ENCODE measurements at regions not wholly inside any gene's neighbourhood (a gene's known extent, or its start where the extent isn't known, plus 50 kb on each side); places are given as distances from the start of the nearest gene placed in this dataset.
A peak's percentile ranks its signal among the peaks of the same experiment; 100 is the strongest.

DNA sequence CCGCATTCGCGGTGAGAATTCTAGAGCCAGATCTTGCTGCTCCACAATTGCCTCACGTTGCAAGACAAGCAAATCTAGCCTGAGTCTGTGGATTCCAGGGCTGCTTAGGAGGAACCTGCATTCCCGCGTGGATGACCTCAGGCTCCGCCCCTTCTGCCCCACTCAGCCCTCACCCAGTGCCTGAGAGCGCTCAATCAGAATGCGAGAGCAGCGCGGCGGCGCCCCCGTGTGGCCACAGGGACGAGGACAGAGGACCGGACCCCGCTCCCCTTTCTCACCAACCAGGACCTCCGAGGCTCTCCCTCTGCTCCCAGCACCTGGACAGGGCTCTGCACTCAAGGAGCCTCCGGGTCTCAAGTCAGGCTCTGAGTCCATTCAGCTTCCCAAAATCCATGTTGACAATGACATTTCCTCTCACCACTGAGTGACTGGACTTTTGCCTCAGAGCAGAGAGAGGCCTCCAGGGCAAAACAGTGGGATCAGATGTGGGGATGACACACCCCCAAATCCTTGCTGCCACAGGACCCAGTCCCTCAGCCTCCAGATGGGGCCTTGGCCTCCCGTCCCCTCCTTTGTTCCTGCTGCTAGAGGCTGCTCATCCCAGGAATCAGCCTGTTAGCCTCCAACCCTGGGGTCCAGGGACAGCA, 52.0 kb downstream of the RPP21 start:
- Histone ChIP-seq H3K4me1 (replicated peaks in 1 of 2) (no peaks in the 10 kb centered on the region), H3K27ac (no peak overlapping the region), H3K4me3 (no peak overlapping the region)
- WGBS, 10 experiments, result 0 to 25% (median 0%) methylated on average over 1 to 8 of the region's 20 CpGs; no CpG with 5 or more reads in 4 of the 10 experiments
- peak; percentile 90 to 100 (median 96) for ATAC-seq (replicated peaks in 6 of 8)
- in situ Hi-C loops (cut with MboI; ENCODE audit: low pct_unique_long_range_greater_than_20kb in 2 of 9, low sequenced_read_pairs in 9 of 9, unreplicated experiment in 9 of 9), result loop anchor here in 1 of 9 experiments (25.0 kb wide), 1 partner anchor 160 kb away; no protein-coding TSS in a partner anchor

GRCh38 chr6:30397697-30398096, 52.7 kb downstream of the RPP21 start:
- Histone ChIP-seq H3K27ac (no peak overlapping the region), H3K4me3 (no peak overlapping the region), H3K4me1 (replicated peaks in 1 of 2) (no peaks in the 10 kb centered on the region)
- in situ Hi-C loops (cut with MboI; ENCODE audit: low pct_unique_long_range_greater_than_20kb in 2 of 9, low sequenced_read_pairs in 9 of 9, unreplicated experiment in 9 of 9), result loop anchor here in 1 of 9 experiments (25.0 kb wide), 1 partner anchor 160 kb away; no protein-coding TSS in a partner anchor
- no peak for ATAC-seq (replicated peaks in 6 of 8)
- WGBS, 10 experiments, result 17 to 50% (median 31%) methylated on average over 1 to 2 of the region's 3 CpGs; no CpG with 5 or more reads in 5 of the 10 experiments

DNA sequence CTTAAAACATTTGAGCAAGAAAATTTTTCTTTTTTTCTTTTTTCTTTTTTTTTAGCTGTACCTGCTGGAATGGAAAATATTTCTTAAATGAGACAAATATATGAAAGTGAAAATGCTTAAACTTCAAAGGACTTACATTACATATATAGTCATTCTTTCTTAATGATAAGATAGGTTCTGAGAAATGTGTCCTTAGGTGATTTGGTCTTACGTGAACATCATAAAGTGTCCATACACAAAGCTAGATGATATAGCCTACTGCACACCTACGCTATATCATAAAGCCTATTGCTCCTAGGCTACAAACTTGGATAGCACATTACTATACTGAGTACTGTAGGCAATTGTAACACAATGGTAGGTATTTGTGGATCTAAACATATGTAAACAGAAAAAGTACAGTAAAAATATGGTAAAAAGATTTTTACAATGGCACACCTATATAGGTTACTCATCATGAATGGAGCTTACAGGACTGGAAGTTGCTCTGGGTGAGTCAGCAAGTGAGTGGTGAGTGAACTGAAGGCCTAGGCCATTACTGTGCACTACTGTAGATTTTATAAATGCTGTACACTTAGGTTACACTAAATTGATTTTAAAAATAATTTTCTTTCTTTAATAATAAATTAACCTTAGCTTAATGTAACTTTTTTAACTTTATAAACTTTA, 54.6 kb downstream of the RPP21 start:
- no peak overlapping the region for H3K27ac ChIP-seq
- no peak for ATAC-seq (replicated peaks in 6 of 8)
- WGBS, 10 experiments, result 57 to 90% (median 80%) methylated on average over 1 to 2 of the region's 2 CpGs
- in situ Hi-C loops (cut with MboI; ENCODE audit: low pct_unique_long_range_greater_than_20kb in 2 of 9, low sequenced_read_pairs in 9 of 9, unreplicated experiment in 9 of 9), result loop anchor here in 1 of 9 experiments (25.0 kb wide), 1 partner anchor 162 kb away; no protein-coding TSS in a partner anchor
- no peaks in the 10 kb centered on the region for H3K4me1 ChIP-seq (replicated peaks in 1 of 2)
- no peak overlapping the region for H3K4me3 ChIP-seq

- Histone ChIP-seq H3K4me3 (no peak overlapping the region), H3K27ac (no peak overlapping the region), H3K4me1 (replicated peaks in 1 of 2) (no peaks in the 10 kb centered on the region)
- in situ Hi-C loops (cut with MboI; ENCODE audit: low pct_unique_long_range_greater_than_20kb in 2 of 9, low sequenced_read_pairs in 9 of 9, unreplicated experiment in 9 of 9), result no loop called here
- WGBS, 10 experiments, result 17 to 69% (median 49%) methylated on average over 1 to 2 of the region's 2 CpGs; no CpG with 5 or more reads in 2 of the 10 experiments
- ATAC-seq (replicated peaks in 6 of 8), result peak in 3 of 8 experiments; percentile 26 to 75 (median 37)
These were observed 61.0 kb downstream of the RPP21 start for GRCh38 chr6:30405934-30406333.

DNA sequence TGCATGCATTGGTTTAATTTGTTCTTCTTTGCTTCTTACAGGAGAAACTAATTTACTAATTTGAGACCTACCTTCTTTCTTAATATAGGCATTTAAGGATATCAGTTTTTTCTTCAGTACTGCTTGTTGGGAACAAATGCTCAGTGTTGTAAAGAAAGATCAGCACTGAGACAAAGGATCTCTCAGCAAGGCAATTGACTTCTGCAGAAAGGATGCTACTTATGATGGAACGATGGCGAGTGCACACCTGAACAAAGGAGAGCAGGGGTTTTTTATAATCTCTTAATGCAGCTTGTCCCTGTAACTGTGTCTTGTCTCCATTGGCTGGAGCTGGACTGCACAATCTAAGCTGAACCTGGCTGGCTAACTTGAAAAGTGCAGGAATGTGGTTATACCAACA, 64.2 kb downstream of the RPP21 start:
- Histone ChIP-seq H3K4me3 (no peak overlapping the region), H3K27ac (no peak overlapping the region), H3K4me1 (replicated peaks in 1 of 2) (no peaks in the 10 kb centered on the region)
- 24 to 100% (median 58%) methylated on average over 2 of the region's 2 CpGs; no CpG with 5 or more reads in 2 of the 10 experiments for WGBS, 10 experiments
- ATAC-seq (replicated peaks in 6 of 8), result no peak
- in situ Hi-C loops (cut with MboI; ENCODE audit: low pct_unique_long_range_greater_than_20kb in 2 of 9, low sequenced_read_pairs in 9 of 9, unreplicated experiment in 9 of 9), result no loop called here

DNA sequence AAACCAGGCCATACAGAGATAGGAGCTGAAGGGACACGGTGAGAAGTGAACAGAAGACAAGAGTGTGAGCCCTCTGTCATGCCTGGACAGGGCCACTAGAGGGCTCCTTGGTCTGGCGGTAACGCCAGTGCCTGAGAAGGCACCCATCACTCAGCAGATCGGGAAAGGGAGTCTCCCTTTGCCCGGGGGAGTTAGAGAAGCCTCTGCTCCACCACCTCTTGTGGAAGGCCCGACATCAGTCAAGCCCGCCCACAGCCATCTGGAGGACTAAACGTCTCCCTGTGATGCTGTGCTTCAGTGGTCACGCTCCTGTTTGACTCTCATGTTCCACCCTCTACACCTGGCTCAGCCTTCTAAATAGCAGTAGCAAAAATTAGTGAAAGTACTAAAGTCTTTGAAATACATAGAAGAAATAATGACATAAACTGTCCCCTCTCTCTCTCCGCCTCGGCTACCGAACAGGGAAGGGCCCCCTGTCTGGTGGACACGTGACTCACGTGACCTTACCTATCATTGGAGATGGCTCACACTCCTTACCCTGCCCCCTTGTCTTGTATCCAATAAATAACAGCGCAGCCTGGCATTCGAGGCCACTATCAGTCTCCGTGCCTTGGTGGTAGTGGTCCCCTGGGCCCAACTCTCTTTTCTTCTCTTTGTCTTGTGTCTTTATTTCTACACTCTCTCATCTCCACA, 66.7 kb downstream of the RPP21 start:
- in situ Hi-C loops (cut with MboI; ENCODE audit: low pct_unique_long_range_greater_than_20kb in 2 of 9, low sequenced_read_pairs in 9 of 9, unreplicated experiment in 9 of 9), result no loop called here
- Histone ChIP-seq H3K4me3 (no peak overlapping the region), H3K4me1 (replicated peaks in 1 of 2) (no peaks in the 10 kb centered on the region), H3K27ac (no peak overlapping the region)
- peak in 4 of 8 experiments; percentile 24 to 99 (median 98) for ATAC-seq (replicated peaks in 6 of 8)
- 20 to 57% (median 41%) methylated on average over 1 to 11 of the region's 17 CpGs; no CpG with 5 or more reads in 3 of the 10 experiments for WGBS, 10 experiments

GRCh38 chr6:30418448-30418847, 70.9 kb upstream of the HLA-E start:
- in situ Hi-C loops (cut with MboI; ENCODE audit: low pct_unique_long_range_greater_than_20kb in 2 of 9, low sequenced_read_pairs in 9 of 9, unreplicated experiment in 9 of 9), result no loop called here
- ATAC-seq (replicated peaks in 6 of 8), result no peak
- Histone ChIP-seq H3K4me3 (no peak overlapping the region), H3K27ac (no peak overlapping the region), H3K4me1 (replicated peaks in 1 of 2) (no peaks in the 10 kb centered on the region)
- WGBS, 10 experiments, result 17 to 54% (median 40%) methylated on average over 1 to 6 of the region's 13 CpGs; no CpG with 5 or more reads in 6 of the 10 experiments

GRCh38 chr6:30424549-30424948, 64.8 kb upstream of the HLA-E start:
- in situ Hi-C loops (cut with MboI; ENCODE audit: low pct_unique_long_range_greater_than_20kb in 2 of 9, low sequenced_read_pairs in 9 of 9, unreplicated experiment in 9 of 9), result no loop called here
- Histone ChIP-seq H3K4me1 (replicated peaks in 1 of 2) (no peaks in the 10 kb centered on the region), H3K4me3 (no peak overlapping the region), H3K27ac (no peak overlapping the region)
- 0 to 67% (median 32%) methylated on average over 1 to 3 of the region's 3 CpGs; no CpG with 5 or more reads in 4 of the 10 experiments for WGBS, 10 experiments
- ATAC-seq (replicated peaks in 6 of 8), result no peak

Data from motor neuron (in vitro differentiated cells).